HG03558 (cell line): ENCODE measurements at regions not wholly inside any gene's neighbourhood (a gene's known extent, or its start where the extent isn't known, plus 50 kb on each side); places are given as distances from the start of the nearest gene placed in this dataset.
"Not testable (repeated sequence)": the region's sequence is repeated elsewhere in the genome, so short reads cannot be mapped to it uniquely, and the experiment has no call there.

ENCODE experiments used
- ATAC-seq: cut with Tn5 transposase; IDR thresholded peaks from one replicate; pipeline ENCODE4 v1.9.1; 2021; ENCODE audit warnings: moderate number of reproducible peaks; ENCODE audit not compliant: unreplicated experiment; ENCODE audit errors: extremely low read depth

GRCh38 chr6:56727097-56727850 lies 84.6 kb upstream of the DST start:
- no peak for ATAC-seq

- ATAC-seq: no peak
Observed at GRCh38 chr6:56725254-56725653, 82.6 kb upstream of the DST start.

- no peak for ATAC-seq
Observed at GRCh38 chr6:56724455-56724854, 81.8 kb upstream of the DST start.

- ATAC-seq: no peak
Observed at GRCh38 chr6:56720882-56721281, 78.2 kb upstream of the DST start.

GRCh38 chr6:56720202-56720601 lies 77.5 kb upstream of the DST start:
- not testable (repeated sequence) for ATAC-seq

- ATAC-seq: not testable (repeated sequence)
Observed at GRCh38 chr6:56719315-56720058, 76.8 kb upstream of the DST start.

- ATAC-seq: no peak
Observed at GRCh38 chr6:56718236-56718635, 75.5 kb upstream of the DST start.

- no peak for ATAC-seq
Observed at GRCh38 chr6:56716229-56716628, 73.5 kb upstream of the DST start.

- ATAC-seq: no peak
Observed at GRCh38 chr6:56715741-56716140, 73.1 kb upstream of the DST start.

- ATAC-seq: no peak
Observed at GRCh38 chr6:56714982-56715456, 72.3 kb upstream of the DST start.

GRCh38 chr6:56714273-56714672 lies 71.6 kb upstream of the DST start:
- ATAC-seq: no peak

- no peak for ATAC-seq
Observed at GRCh38 chr6:56713254-56713672, 70.6 kb upstream of the DST start.

- no peak for ATAC-seq
Observed at GRCh38 chr6:56710967-56711366, 68.3 kb upstream of the DST start.

GRCh38 chr6:56709650-56710049 lies 67.0 kb upstream of the DST start:
- no peak for ATAC-seq

- ATAC-seq: no peak
Observed at GRCh38 chr6:56708810-56709597, 66.3 kb upstream of the DST start.

GRCh38 chr6:56706981-56707726 lies 64.5 kb upstream of the DST start:
- ATAC-seq: no peak

GRCh38 chr6:56699066-56699654 lies 56.5 kb upstream of the DST start:
- ATAC-seq: no peak

GRCh38 chr6:56695702-56696101 lies 53.0 kb upstream of the DST start:
- ATAC-seq: no peak

- no peak for ATAC-seq
Observed at GRCh38 chr6:56694002-56694401, 51.3 kb upstream of the DST start.

- no peak for ATAC-seq
Observed at GRCh38 chr6:56693246-56693607, 50.5 kb upstream of the DST start.
